ENCODE measurements at regions not wholly inside any gene's neighbourhood (a gene's known extent, or its start where the extent isn't known, plus 50 kb on each side); places are given as distances from the start of the nearest gene placed in this dataset.

- TF ChIP-seq POLR2AphosphoS5 (IDR thresholded peaks at IDR 0.05; ENCODE audit: low read depth, low read length) (no peak), POLR2A (IDR thresholded peaks at IDR 0.05; ENCODE audit: low read depth, low read length) (no peak), POU2F2 (IDR thresholded peaks at IDR 0.05; ENCODE audit: low read depth, low read length) (no peak), PAX5 (IDR thresholded peaks at IDR 0.05; ENCODE audit: insufficient read depth, low read length, severe bottlenecking) (no peak), SPI1 (IDR thresholded peaks at IDR 0.05; ENCODE audit: low read depth, low read length) (no peak), TAF1 (IDR thresholded peaks at IDR 0.05; ENCODE audit: low read depth, low read length) (no peak)
Observed at GRCh38 chr6:158257781-158258180, 54.5 kb upstream of the TULP4 start.
